Hepatocyte (in vitro differentiated cells): ENCODE measurements at regions not wholly inside any gene's neighbourhood (a gene's known extent, or its start where the extent isn't known, plus 50 kb on each side); places are given as distances from the start of the nearest gene placed in this dataset.

Experiments
- CTCF ChIP-seq: fragments of 200-600 bp; sonication (generic); IDR thresholded peaks from 2 replicates; pipeline ENCODE4 v1.5.1; 2016; ENCODE audit warnings: antibody characterized with exemption, mild to moderate bottlenecking; ENCODE audit not compliant: poor library complexity
- EZH2 ChIP-seq: fragments of 200-600 bp; sonication (generic); IDR thresholded peaks from 2 replicates; pipeline ENCODE4 v1.6.1; 2016; ENCODE audit warnings: antibody characterized with exemption, mild to moderate bottlenecking, borderline replicate concordance

GRCh38 chr20:8938532-8938931 lies 130.4 kb upstream of the PLCB4 start:
- TF ChIP-seq EZH2 (no peak), CTCF (no peak)
